ENCODE measurements at regions not wholly inside any gene's neighbourhood (a gene's known extent, or its start where the extent isn't known, plus 50 kb on each side); places are given as distances from the start of the nearest gene placed in this dataset.

DNA sequence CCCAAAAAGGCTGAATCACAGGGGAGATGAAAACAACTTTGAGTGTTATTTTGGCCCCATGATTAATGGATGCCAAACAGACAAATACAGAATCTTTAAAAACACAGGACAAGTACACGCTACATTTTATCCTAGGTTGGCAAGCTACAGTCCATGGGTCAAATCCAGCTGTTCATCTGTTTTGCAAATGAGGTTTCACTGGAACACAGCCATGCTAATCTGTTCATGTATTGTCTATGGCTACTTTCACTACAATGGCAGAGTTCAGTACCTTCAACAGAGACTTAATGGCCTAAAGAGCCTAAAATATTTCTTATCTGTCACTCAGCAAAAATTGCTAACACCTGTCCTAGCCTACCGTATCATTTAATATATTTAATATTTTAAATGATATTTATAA is 1548.5 kb upstream of the IGFBP7 start:
- no peak for ATAC-seq
- DNase-seq = no peak
- intact Hi-C loops (cut with DNase I, micrococcal nuclease) = no loop called here
- H3K9me3 ChIP-seq = peaks cover 4% of the 10 kb centered on the region
- TF ChIP-seq, protein P1, sequence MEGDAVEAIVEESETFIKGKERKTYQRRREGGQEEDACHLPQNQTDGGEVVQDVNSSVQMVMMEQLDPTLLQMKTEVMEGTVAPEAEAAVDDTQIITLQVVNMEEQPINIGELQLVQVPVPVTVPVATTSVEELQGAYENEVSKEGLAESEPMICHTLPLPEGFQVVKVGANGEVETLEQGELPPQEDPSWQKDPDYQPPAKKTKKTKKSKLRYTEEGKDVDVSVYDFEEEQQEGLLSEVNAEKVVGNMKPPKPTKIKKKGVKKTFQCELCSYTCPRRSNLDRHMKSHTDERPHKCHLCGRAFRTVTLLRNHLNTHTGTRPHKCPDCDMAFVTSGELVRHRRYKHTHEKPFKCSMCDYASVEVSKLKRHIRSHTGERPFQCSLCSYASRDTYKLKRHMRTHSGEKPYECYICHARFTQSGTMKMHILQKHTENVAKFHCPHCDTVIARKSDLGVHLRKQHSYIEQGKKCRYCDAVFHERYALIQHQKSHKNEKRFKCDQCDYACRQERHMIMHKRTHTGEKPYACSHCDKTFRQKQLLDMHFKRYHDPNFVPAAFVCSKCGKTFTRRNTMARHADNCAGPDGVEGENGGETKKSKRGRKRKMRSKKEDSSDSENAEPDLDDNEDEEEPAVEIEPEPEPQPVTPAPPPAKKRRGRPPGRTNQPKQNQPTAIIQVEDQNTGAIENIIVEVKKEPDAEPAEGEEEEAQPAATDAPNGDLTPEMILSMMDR (IDR thresholded peaks at IDR 0.05) = no peak
- H3K36me3 ChIP-seq (ENCODE audit: low read depth) = no peaks in the 10 kb centered on the region
- no peaks in the 10 kb centered on the region for H3K4me1 ChIP-seq (ENCODE audit: low read depth)
- no peak overlapping the region for H3K4me3 ChIP-seq

DNA sequence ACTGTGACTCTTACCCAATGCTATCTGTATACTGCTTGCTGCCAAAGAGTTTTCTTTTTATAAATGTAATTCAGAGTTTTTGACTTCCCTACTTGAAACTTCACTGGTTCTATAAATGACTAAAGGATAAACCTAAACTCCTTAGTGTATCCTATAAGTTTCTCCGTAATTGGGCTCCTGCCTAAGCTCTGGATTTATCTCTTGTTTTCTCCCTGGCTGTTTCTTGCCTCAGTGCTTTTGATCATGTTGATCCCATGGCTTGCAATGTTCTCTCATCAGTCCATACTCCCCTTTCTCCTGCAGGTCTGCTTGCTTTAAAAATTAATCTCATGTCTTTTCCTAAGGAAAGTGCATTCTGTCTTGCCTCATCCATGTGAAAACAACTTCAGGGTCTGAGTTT is 1543.1 kb upstream of the IGFBP7 start:
- TF ChIP-seq, protein P1 (IDR thresholded peaks at IDR 0.05) = no peak
- Histone ChIP-seq H3K4me3 (no peak overlapping the region), H3K36me3 (ENCODE audit: low read depth) (no peaks in the 10 kb centered on the region), H3K4me1 (ENCODE audit: low read depth) (no peaks in the 10 kb centered on the region), H3K9me3 (peaks cover 4% of the 10 kb centered on the region)
- no peak for ATAC-seq
- intact Hi-C loops (cut with DNase I, micrococcal nuclease) = no loop called here
- DNase-seq = no peak

DNA sequence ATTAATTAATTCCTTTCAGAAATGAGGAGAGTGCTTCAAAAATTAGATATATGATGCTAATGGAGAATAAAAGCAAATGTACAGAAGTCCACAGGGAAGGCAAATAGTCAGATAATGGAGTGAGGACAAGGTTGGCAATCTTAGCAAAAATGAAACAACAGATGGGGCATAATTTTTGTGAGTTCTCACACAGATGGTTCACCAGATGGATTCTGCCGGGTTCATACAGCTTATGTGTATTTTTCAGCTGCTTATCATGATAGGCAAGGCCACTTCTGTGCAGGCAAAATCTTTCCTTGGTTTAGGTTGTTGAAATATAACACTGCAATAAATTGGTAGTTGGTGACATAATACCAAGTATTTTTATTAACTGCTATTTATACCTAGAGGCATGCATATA is 1539.0 kb upstream of the IGFBP7 start:
- H3K9me3 ChIP-seq = no peaks in the 10 kb centered on the region
- no peaks in the 10 kb centered on the region for H3K4me1 ChIP-seq (ENCODE audit: low read depth)
- intact Hi-C loops (cut with DNase I, micrococcal nuclease) = no loop called here
- no peak for DNase-seq
- ATAC-seq = no peak
- TF ChIP-seq, protein P1 (IDR thresholded peaks at IDR 0.05) = no peak
- no peaks in the 10 kb centered on the region for H3K36me3 ChIP-seq (ENCODE audit: low read depth)
- H3K4me3 ChIP-seq = no peak overlapping the region

DNA sequence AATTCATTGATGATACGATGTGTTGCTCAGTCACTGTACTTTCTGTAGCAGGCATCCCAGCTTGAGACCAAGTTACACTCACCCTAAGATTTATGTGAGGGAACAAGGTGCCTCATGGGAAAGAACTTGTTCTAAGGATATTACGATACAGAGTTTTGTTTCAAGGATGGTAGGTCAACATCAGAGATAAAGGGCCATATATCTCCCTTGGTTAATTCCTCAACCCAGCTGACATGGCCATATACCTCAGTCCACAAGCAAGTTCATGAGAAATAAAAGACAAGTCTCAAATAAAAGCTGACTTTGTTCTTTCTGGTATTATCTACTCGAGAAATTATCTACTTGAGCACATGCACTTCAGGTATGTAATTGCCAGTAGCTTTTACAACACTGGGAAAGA is 1535.9 kb upstream of the IGFBP7 start:
- no peak for DNase-seq
- Histone ChIP-seq H3K4me1 (ENCODE audit: low read depth) (no peaks in the 10 kb centered on the region), H3K36me3 (ENCODE audit: low read depth) (no peaks in the 10 kb centered on the region), H3K9me3 (no peaks in the 10 kb centered on the region), H3K4me3 (no peak overlapping the region)
- no peak for ATAC-seq
- intact Hi-C loops (cut with DNase I, micrococcal nuclease) = no loop called here
- TF ChIP-seq, protein P1 (IDR thresholded peaks at IDR 0.05) = no peak

DNA sequence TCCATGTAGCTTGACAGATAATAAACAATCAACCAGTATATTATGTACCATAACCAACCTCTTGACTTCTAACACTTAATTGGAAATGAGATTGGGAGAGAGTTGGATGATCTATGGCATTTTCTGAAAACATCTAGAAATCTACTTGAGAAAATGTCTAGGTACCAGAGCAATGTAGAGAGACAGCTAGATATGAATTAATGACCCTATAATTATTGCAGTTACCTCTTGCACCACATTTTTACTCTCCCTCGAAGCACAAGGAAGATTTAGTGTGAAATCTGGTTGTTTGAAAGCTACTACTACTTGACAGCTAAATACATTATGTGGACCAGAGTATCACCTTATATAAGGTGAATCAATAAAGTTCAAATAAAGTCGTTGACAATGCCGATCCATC is 1534.4 kb upstream of the IGFBP7 start:
- ATAC-seq (no peak), DNase-seq (no peak)
- H3K36me3 ChIP-seq (ENCODE audit: low read depth) = no peaks in the 10 kb centered on the region
- intact Hi-C loops (cut with DNase I, micrococcal nuclease) = no loop called here
- no peaks in the 10 kb centered on the region for H3K9me3 ChIP-seq
- H3K4me3 ChIP-seq = no peak overlapping the region
- TF ChIP-seq, protein P1 (IDR thresholded peaks at IDR 0.05) = no peak
- no peaks in the 10 kb centered on the region for H3K4me1 ChIP-seq (ENCODE audit: low read depth)

DNA sequence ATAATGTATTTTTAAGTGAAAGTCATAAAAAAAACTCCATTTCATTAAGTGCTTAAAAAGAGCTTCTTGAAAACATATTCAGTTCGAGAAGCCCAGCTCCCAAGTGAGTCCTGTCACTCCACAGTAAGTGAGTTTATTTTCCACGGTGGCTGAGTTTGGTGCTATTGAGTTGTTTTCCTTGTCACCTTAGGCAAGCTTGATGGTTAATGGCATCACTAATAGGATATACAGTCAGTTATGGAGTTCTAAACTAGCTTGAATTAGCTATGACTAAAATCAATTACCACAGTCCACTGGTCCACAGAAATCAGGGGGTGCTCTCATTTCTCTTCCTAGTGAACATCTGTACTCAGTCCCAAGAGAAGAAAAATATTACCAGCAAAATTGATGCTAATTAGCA is 1526.2 kb upstream of the IGFBP7 start:
- H3K4me1 ChIP-seq (ENCODE audit: low read depth) = no peaks in the 10 kb centered on the region
- intact Hi-C loops (cut with DNase I, micrococcal nuclease) = no loop called here
- no peaks in the 10 kb centered on the region for H3K36me3 ChIP-seq (ENCODE audit: low read depth)
- no peak for ATAC-seq
- H3K9me3 ChIP-seq = no peaks in the 10 kb centered on the region
- TF ChIP-seq, protein P1 (IDR thresholded peaks at IDR 0.05) = no peak
- no peak for DNase-seq
- H3K4me3 ChIP-seq = no peak overlapping the region

Data from mucosa of descending colon (tissue), 3 donors.